Body of pancreas (tissue), 4 donors: ENCODE measurements at regions not wholly inside any gene's neighbourhood (a gene's known extent, or its start where the extent isn't known, plus 50 kb on each side); places are given as distances from the start of the nearest gene placed in this dataset.

Experiments
- ATAC-seq: fragments of 150-250 bp; one replicate; pipeline ENCODE4 v1.9.1; 2016
- DNase-seq, 4 donors: peaks; one replicate each; pipeline ENCODE4 v3.0.0-alpha.2; 2019
- H3K27ac ChIP-seq, 4 donors: fragments of 200-600 bp; sonication (generic); 1 replicate in 3 of 4; 2 replicates in 1 of 4; pipeline versions ENCODE4 v1.5.1 to v1.6.1; 2016 to 2019; ENCODE audit warnings: mild to moderate bottlenecking in 1 of 4, mixed read lengths in 1 of 4, moderate library complexity in 1 of 4
- H3K27me3 ChIP-seq, 2 donors: fragments of 200-600 bp; sonication (generic); one replicate each; pipeline ENCODE4 v1.6.0; 2016; ENCODE audit warnings: mild to moderate bottlenecking in 1 of 2
- H3K36me3 ChIP-seq, 2 donors: fragments of 200-600 bp; sonication (generic); replicated peaks in 1 of 2; 2 replicates each; pipeline ENCODE4 v1.5.1; 2016; ENCODE audit warnings: low read depth in 2 of 2; ENCODE audit not compliant: insufficient read depth in 1 of 2
- H3K4me1 ChIP-seq: fragments of 200-600 bp; sonication (generic); one replicate; pipeline ENCODE4 v1.6.0; 2016
- H3K4me3 ChIP-seq, 2 donors: fragments of 200-600 bp; sonication (generic); 1 replicate in 1 of 2; 2 replicates in 1 of 2; pipeline ENCODE4 v1.5.1; 2016 to 2019
- H3K9me3 ChIP-seq, 3 donors: fragments of 200-600 bp; sonication (generic); 1 replicate in 2 of 3; 2 replicates in 1 of 3; pipeline ENCODE4 v1.5.1; 2016
- POLR2A ChIP-seq, 3 donors: fragments of 450-650 bp; IDR thresholded peaks; one replicate each; pipeline ENCODE4 v1.6.1; 2016; ENCODE audit warnings: antibody characterized with exemption in 3 of 3, mild to moderate bottlenecking in 2 of 3
- WGBS, 2 donors: methylation state at CpG; one replicate each; pipeline ENCODE4 v1.1.5; 2017; 5-methylcytosine and 5-hydroxymethylcytosine counted together
- intact Hi-C: fragments of 100-400 bp; cut with DNase I; formaldehyde crosslinking; loops from one replicate; pipeline ENCODE4 v1.15.1; 2023
- TF ChIP-seq, protein P1 (sequence below), 7 experiments: fragments of 450-650 bp in 4 of 7; fragments of 200-600 bp in 3 of 7; sonication (generic) in 3 of 7; IDR thresholded peaks; one replicate each; pipeline ENCODE4 v1.5.1; 2016 to 2019; ENCODE audit warnings: antibody characterized with exemption in 7 of 7

DNA sequence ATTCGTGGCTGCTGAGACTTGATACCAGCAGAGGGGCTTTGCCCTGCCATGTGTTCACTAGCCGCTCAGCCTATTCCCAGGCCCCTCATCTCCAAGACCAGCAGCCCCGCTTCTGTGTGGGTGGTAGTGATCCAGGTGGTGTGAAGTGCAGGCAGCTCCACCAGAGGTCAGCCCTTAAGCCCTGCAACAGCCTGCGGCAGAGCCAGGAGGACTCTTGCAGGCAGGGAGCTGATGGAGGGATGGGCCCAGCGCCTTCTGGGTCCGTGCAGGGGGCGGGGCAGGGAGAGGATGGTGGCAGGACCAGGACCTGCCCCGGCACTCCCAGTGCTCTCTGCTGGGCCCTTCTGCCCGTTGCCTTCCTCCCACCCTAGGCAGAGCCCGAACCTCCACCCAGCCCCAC lies 162.0 kb downstream of the SH3BP4 start:
- no peak overlapping the region for H3K4me3 ChIP-seq
- 55 to 59% methylated on average over 7 to 8 of the region's 10 CpGs for whole genome bisulfite sequencing, 2 donors
- H3K27ac ChIP-seq, result no peak overlapping the region
- intact Hi-C loops, result no loop called here
- no peaks in the 10 kb centered on the region for H3K27me3 ChIP-seq
- DNase-seq (no peak), ATAC-seq (no peak)
- no peaks in the 10 kb centered on the region for H3K4me1 ChIP-seq
- TF ChIP-seq POLR2A (IDR thresholded peaks at IDR 0.05), result no peak
- TF ChIP-seq, protein P1, sequence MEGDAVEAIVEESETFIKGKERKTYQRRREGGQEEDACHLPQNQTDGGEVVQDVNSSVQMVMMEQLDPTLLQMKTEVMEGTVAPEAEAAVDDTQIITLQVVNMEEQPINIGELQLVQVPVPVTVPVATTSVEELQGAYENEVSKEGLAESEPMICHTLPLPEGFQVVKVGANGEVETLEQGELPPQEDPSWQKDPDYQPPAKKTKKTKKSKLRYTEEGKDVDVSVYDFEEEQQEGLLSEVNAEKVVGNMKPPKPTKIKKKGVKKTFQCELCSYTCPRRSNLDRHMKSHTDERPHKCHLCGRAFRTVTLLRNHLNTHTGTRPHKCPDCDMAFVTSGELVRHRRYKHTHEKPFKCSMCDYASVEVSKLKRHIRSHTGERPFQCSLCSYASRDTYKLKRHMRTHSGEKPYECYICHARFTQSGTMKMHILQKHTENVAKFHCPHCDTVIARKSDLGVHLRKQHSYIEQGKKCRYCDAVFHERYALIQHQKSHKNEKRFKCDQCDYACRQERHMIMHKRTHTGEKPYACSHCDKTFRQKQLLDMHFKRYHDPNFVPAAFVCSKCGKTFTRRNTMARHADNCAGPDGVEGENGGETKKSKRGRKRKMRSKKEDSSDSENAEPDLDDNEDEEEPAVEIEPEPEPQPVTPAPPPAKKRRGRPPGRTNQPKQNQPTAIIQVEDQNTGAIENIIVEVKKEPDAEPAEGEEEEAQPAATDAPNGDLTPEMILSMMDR (IDR thresholded peaks at IDR 0.05), result no peak
- H3K36me3 ChIP-seq, result no peaks in the 10 kb centered on the region
- no peaks in the 10 kb centered on the region for H3K9me3 ChIP-seq

DNA sequence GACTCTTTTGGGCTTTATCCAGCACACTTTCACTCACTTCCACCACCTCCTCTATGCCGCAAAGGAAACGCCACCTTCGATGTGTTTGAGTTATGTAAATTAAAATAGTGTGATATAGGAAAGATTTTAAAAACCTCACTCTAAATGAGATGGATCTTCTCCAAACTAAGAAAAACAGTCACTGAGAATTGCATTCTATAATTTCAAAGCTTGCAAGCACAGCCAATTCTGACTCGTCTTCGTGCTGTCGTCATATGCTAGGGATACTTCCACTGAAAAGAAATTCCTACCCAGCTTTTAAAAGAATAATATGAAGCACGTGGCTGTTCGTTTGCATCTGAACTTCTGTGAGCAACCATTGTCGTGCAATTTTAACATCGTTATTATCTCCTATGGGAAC lies 162.5 kb downstream of the SH3BP4 start:
- DNase-seq, result no peak
- intact Hi-C loops, result no loop called here
- WGBS, 2 donors, result 83 to 94% methylated on average over 10 of the region's 10 CpGs

DNA sequence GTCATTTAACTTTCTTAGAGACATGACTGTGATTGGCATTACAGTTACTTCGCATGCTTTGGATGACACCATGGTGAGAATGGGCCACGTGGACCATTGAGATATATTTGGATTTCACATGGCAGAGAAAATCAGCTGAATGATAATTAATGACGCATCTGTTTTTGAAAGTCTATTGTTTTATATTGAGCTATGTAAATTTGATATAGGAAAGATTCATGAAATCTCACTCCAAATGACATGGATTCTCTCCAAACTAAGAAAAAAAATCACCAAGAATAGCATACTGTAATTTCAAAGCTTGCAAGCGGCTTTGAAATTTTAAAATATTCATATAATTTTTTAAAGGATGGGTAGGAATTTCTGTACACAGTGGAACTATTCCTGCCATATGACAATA lies 163.7 kb downstream of the SH3BP4 start:
- no peaks in the 10 kb centered on the region for H3K36me3 ChIP-seq
- intact Hi-C loops, result no loop called here
- 81 to 92% methylated on average over 4 of the region's 4 CpGs for WGBS, 2 donors
- no peaks in the 10 kb centered on the region for H3K9me3 ChIP-seq
- no peaks in the 10 kb centered on the region for H3K27me3 ChIP-seq
- DNase-seq (no peak), ATAC-seq (no peak)
- no peak for TF ChIP-seq POLR2A (IDR thresholded peaks at IDR 0.05)
- TF ChIP-seq, protein P1 (IDR thresholded peaks at IDR 0.05), result no peak
- H3K4me1 ChIP-seq, result no peaks in the 10 kb centered on the region
- H3K27ac ChIP-seq, result no peak overlapping the region
- no peak overlapping the region for H3K4me3 ChIP-seq

More for the DNA sequence above, 162.5 kb downstream of the SH3BP4 start:
- no peaks in the 10 kb centered on the region for H3K9me3 ChIP-seq
- no peaks in the 10 kb centered on the region for H3K36me3 ChIP-seq
- H3K4me1 ChIP-seq, result no peaks in the 10 kb centered on the region
- ATAC-seq, result no peak
- TF ChIP-seq POLR2A (IDR thresholded peaks at IDR 0.05), result no peak
- TF ChIP-seq, protein P1 (IDR thresholded peaks at IDR 0.05), result no peak
- H3K27me3 ChIP-seq, result no peaks in the 10 kb centered on the region
- no peak overlapping the region for H3K27ac ChIP-seq
- no peak overlapping the region for H3K4me3 ChIP-seq

DNA sequence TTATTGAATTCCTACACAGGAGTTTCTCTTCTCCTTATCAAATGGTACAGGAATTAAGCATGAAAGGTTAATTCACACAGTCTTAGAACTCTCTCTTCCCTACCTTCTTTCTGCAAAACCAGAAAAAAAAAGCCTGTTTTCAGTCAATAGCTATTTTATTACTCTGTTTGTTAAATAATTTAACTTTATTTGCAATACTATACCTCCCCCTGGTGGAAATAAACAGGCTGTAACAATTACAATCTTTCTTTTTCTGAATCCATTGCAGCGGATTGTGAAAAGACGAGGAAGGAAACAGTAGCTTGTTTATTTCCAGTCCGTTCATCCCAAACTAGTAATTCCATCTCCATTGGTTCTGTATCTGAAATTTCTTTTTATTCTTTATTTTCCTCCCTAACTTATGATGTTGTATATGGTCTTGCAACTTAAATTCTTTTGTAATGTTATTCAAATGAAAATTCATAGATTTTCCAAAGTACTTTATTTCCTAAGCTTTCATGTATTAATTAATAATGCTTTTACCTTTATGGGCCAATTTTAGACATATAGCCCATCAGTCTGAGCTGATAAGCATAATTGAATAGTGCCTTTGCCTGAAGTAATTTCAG lies 165.2 kb downstream of the SH3BP4 start:
- DNase-seq, result no peak
- no peaks in the 10 kb centered on the region for H3K36me3 ChIP-seq
- no peaks in the 10 kb centered on the region for H3K27me3 ChIP-seq
- peak; percentile 69 for ATAC-seq
- intact Hi-C loops, result no loop called here
- no peak overlapping the region for H3K4me3 ChIP-seq
- no peak overlapping the region for H3K27ac ChIP-seq
- no peaks in the 10 kb centered on the region for H3K9me3 ChIP-seq
- 1% methylated on average over 3 of the region's 3 CpGs for WGBS, 2 donors
- TF ChIP-seq, protein P1 (IDR thresholded peaks at IDR 0.05), result peak; percentile 32 to 78 (median 78)
- no peak for TF ChIP-seq POLR2A (IDR thresholded peaks at IDR 0.05)
- H3K4me1 ChIP-seq, result no peaks in the 10 kb centered on the region

DNA sequence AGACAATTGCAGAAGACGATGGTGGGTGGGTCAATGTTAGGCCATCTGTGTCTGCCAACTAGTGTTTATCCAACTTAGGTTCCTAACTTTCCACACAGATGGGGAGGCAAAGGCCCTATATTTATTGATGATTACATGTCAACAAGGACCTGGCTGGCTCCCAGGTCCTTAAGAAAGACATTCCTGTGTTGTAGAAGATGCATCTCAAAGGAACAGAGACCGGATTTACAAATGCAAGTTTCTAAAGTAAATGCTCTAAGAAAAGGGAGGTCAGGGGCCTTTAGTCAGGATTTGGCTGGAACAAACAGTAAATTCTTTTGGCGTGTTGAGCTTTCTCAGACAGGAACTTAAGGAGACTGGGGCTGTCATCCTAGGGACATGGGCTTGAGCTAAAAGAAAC lies 175.0 kb downstream of the SH3BP4 start:
- intact Hi-C loops, result no loop called here
- TF ChIP-seq, protein P1 (IDR thresholded peaks at IDR 0.05), result no peak
- WGBS, 2 donors, result 67 to 74% methylated on average over 3 of the region's 3 CpGs
- ATAC-seq (no peak), DNase-seq (no peak)
- Histone ChIP-seq H3K36me3 (no peaks in the 10 kb centered on the region), H3K4me1 (no peaks in the 10 kb centered on the region), H3K4me3 (no peak overlapping the region), H3K27ac (no peak overlapping the region), H3K27me3 (no peaks in the 10 kb centered on the region), H3K9me3 (no peaks in the 10 kb centered on the region)
